SK-N-SH treated with all-trans-retinoic acid at 6 μM for 48 hours (cell line): ENCODE measurements at regions not wholly inside any gene's neighbourhood (a gene's known extent, or its start where the extent isn't known, plus 50 kb on each side); places are given as distances from the start of the nearest gene placed in this dataset.

ENCODE experiments used
- ATAC-seq: fragments of 200-7000 bp; cut with Tn5 transposase; 3 replicates; pipeline ENCODE4 v1.9.1; 2020; ENCODE audit warnings: mild to moderate bottlenecking, moderate library complexity
- ARNTL ChIP-seq: fragments of 450-650 bp; formaldehyde crosslinking; IDR thresholded peaks from 2 replicates; pipeline ENCODE4 v1.5.0; 2020; ENCODE audit warnings: low read depth, mild to moderate bottlenecking, moderate library complexity, borderline replicate concordance
- BACH2 ChIP-seq: fragments of 250-450 bp; sonication (Bioruptor Pico); IDR thresholded peaks from 2 replicates; pipeline ENCODE4 v1.9.0; 2021; ENCODE audit warnings: mild to moderate bottlenecking, borderline replicate concordance
- CSDC2 ChIP-seq: fragments of 250-450 bp; sonication (Bioruptor Pico); IDR thresholded peaks from 2 replicates; pipeline ENCODE4 v1.5.0; 2020; ENCODE audit warnings: mild to moderate bottlenecking, moderate library complexity
- CSRNP3 ChIP-seq: fragments of 250-450 bp; sonication (Bioruptor Pico); IDR thresholded peaks from 2 replicates; pipeline ENCODE4 v1.5.1; 2021; ENCODE audit warnings: mild to moderate bottlenecking, moderate library complexity
- ESRRG ChIP-seq: fragments of 250-450 bp; sonication (Bioruptor Pico); IDR thresholded peaks from 2 replicates; pipeline ENCODE4 v1.6.1; 2021; ENCODE audit warnings: mild to moderate bottlenecking
- GLIS3 ChIP-seq: fragments of 250-450 bp; sonication (Bioruptor Pico); IDR thresholded peaks from 2 replicates; pipeline ENCODE4 v1.5.0; 2020; ENCODE audit warnings: mild to moderate bottlenecking, moderate library complexity
- ISL1 ChIP-seq: fragments of 250-450 bp; sonication (Bioruptor Pico); IDR thresholded peaks from 2 replicates; pipeline ENCODE4 v2.1.2; 2022; ENCODE audit warnings: mild to moderate bottlenecking, moderate library complexity
- OSR1 ChIP-seq: fragments of 250-450 bp; sonication (Bioruptor Pico); IDR thresholded peaks from 2 replicates; pipeline ENCODE4 v1.8.0; 2022; ENCODE audit warnings: moderate library complexity, mild to moderate bottlenecking, inconsistent platforms
- PATZ1 ChIP-seq: fragments of 250-450 bp; sonication (Bioruptor Pico); IDR thresholded peaks from 2 replicates; pipeline ENCODE4 v1.8.0; 2020; ENCODE audit warnings: mild to moderate bottlenecking, moderate library complexity, borderline replicate concordance
- PPARA ChIP-seq: fragments of 250-450 bp; sonication (Bioruptor Pico); IDR thresholded peaks from 2 replicates; pipeline ENCODE4 v1.5.0; 2020; ENCODE audit warnings: mild to moderate bottlenecking, borderline replicate concordance
- RARB ChIP-seq: fragments of 250-450 bp; sonication (Bioruptor Pico); IDR thresholded peaks from 2 replicates; pipeline ENCODE4 v1.8.0; 2021; ENCODE audit warnings: mild to moderate bottlenecking, moderate library complexity
- SNAI2 ChIP-seq: fragments of 250-450 bp; sonication (Bioruptor Pico); IDR thresholded peaks from 2 replicates; pipeline ENCODE4 v1.5.0; 2020; ENCODE audit warnings: mild to moderate bottlenecking, moderate library complexity
- TCF4 ChIP-seq: fragments of 250-450 bp; sonication (Bioruptor Pico); IDR thresholded peaks from 2 replicates; pipeline ENCODE4 v1.8.0; 2021; ENCODE audit warnings: mild to moderate bottlenecking, moderate library complexity, borderline replicate concordance
- TOX ChIP-seq: fragments of 250-450 bp; sonication (Bioruptor Pico); IDR thresholded peaks from 2 replicates; pipeline ENCODE4 v1.8.0; 2021; ENCODE audit warnings: mild to moderate bottlenecking, moderate library complexity, borderline replicate concordance
- ZC3H10 ChIP-seq: fragments of 250-450 bp; sonication (Bioruptor Pico); IDR thresholded peaks from 2 replicates; pipeline ENCODE4 v1.5.1; 2021; ENCODE audit warnings: mild to moderate bottlenecking, moderate library complexity
- ZFP3 ChIP-seq: fragments of 250-450 bp; sonication (Bioruptor Pico); IDR thresholded peaks from 2 replicates; pipeline ENCODE4 v1.5.0; 2020; ENCODE audit warnings: mild to moderate bottlenecking, moderate library complexity
- ZFP30 ChIP-seq: fragments of 450-650 bp; formaldehyde crosslinking; IDR thresholded peaks from 2 replicates; pipeline ENCODE4 v1.5.0; 2022; ENCODE audit warnings: mild to moderate bottlenecking, moderate library complexity
- ZNF565 ChIP-seq: fragments of 450-650 bp; formaldehyde crosslinking; conservative IDR thresholded peaks from 2 replicates; pipeline ENCODE4 v1.5.0; 2020; ENCODE audit warnings: low read depth, mild to moderate bottlenecking, moderate library complexity
- ZNF70 ChIP-seq: fragments of 450-650 bp; formaldehyde crosslinking; IDR thresholded peaks from 2 replicates; pipeline ENCODE4 v1.5.0; 2020; ENCODE audit warnings: mild to moderate bottlenecking, moderate library complexity
- ZNF8 ChIP-seq: fragments of 450-650 bp; formaldehyde crosslinking; IDR thresholded peaks from 2 replicates; pipeline ENCODE4 v1.5.0; 2020; ENCODE audit warnings: mild to moderate bottlenecking, moderate library complexity
- TF ChIP-seq, protein P1 (sequence below): fragments of 250-450 bp; sonication (Bioruptor Pico); IDR thresholded peaks from 2 replicates; pipeline ENCODE4 v1.8.0; 2021; ENCODE audit warnings: low read depth, mild to moderate bottlenecking, moderate library complexity, borderline replicate concordance
- TF ChIP-seq, protein P2 (sequence below): fragments of 250-450 bp; sonication (Bioruptor Pico); IDR thresholded peaks from 2 replicates; pipeline ENCODE4 v1.5.0; 2020; ENCODE audit warnings: mild to moderate bottlenecking, moderate library complexity

DNA sequence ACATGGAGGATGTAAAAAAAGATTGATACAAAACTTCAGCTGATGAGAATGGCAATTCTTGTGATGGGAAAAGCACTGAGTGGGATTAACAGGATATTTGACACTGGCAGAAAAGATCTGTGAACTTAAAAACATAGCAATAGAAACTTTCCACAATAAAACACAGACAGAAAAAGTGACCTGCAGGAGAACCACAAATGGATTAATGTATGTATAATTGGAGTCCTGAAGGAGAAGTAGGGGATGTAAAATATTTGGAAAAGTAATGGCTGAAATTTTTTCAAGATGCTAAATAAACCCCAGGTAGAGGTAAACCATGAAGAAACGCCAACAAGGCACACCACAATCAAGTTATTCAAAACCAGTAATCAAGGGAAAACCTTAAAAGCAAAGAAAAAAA lies 130.8 kb upstream of the C14orf180 start:
- TF ChIP-seq TCF4 (CRISPR knock-in tag) (no peak), ZFP3 (no peak), ZFP30 (CRISPR knock-in tag) (no peak), ISL1 (CRISPR knock-in tag) (no peak), ZNF8 (no peak), RARB (CRISPR knock-in tag) (no peak), ZC3H10 (CRISPR knock-in tag) (no peak), PATZ1 (CRISPR knock-in tag) (no peak), GLIS3 (CRISPR knock-in tag) (no peak), BACH2 (CRISPR knock-in tag) (no peak), OSR1 (CRISPR knock-in tag) (no peak), ESRRG (CRISPR knock-in tag) (no peak), PPARA (CRISPR knock-in tag) (no peak), ZNF565 (CRISPR knock-in tag) (no peak), CSRNP3 (no peak), TOX (no peak)
- TF ChIP-seq, protein P1, sequence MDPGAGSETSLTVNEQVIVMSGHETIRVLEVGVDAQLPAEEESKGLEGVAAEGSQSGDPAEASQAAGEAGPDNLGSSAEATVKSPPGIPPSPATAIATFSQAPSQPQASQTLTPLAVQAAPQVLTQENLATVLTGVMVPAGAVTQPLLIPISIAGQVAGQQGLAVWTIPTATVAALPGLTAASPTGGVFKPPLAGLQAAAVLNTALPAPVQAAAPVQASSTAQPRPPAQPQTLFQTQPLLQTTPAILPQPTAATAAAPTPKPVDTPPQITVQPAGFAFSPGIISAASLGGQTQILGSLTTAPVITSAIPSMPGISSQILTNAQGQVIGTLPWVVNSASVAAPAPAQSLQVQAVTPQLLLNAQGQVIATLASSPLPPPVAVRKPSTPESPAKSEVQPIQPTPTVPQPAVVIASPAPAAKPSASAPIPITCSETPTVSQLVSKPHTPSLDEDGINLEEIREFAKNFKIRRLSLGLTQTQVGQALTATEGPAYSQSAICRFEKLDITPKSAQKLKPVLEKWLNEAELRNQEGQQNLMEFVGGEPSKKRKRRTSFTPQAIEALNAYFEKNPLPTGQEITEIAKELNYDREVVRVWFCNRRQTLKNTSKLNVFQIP (CRISPR knock-in tag), result no peak
- TF ChIP-seq, protein P2, sequence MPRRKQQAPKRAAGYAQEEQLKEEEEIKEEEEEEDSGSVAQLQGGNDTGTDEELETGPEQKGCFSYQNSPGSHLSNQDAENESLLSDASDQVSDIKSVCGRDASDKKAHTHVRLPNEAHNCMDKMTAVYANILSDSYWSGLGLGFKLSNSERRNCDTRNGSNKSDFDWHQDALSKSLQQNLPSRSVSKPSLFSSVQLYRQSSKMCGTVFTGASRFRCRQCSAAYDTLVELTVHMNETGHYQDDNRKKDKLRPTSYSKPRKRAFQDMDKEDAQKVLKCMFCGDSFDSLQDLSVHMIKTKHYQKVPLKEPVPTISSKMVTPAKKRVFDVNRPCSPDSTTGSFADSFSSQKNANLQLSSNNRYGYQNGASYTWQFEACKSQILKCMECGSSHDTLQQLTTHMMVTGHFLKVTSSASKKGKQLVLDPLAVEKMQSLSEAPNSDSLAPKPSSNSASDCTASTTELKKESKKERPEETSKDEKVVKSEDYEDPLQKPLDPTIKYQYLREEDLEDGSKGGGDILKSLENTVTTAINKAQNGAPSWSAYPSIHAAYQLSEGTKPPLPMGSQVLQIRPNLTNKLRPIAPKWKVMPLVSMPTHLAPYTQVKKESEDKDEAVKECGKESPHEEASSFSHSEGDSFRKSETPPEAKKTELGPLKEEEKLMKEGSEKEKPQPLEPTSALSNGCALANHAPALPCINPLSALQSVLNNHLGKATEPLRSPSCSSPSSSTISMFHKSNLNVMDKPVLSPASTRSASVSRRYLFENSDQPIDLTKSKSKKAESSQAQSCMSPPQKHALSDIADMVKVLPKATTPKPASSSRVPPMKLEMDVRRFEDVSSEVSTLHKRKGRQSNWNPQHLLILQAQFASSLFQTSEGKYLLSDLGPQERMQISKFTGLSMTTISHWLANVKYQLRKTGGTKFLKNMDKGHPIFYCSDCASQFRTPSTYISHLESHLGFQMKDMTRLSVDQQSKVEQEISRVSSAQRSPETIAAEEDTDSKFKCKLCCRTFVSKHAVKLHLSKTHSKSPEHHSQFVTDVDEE, result no peak
- ATAC-seq, result no peak

DNA sequence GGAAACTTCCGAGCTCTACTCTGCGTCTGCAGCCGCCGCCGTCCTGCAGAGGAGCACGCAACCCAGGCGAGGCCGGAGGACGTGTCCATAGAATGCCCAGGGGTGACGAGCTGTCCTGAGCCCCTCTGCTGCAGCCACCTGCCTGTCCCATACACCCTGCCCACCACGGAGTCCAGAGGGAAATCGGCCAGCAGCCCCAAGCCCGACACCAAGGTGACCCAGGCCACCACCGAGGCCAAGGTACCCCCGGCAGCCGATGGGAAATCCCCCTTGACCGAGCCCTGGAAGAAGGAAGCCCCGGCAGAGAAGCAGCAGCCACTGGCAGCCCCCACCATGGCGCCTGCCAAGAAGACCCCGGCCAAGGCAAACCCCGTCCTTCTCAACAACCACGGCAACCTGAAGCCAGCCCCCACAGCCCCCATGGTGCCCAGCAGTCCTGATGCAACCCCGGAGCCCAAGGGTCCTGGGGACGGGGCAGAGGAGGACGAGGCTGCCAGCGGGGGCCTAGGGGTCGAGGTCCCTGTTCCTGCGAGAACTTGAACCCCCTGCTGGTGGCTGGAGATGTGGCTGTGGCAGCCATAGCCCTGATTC lies 128.7 kb upstream of the C14orf180 start:
- no peak for TF ChIP-seq CSRNP3
- TF ChIP-seq TOX, result no peak
- TF ChIP-seq ZNF8, result no peak
- TF ChIP-seq ISL1 (CRISPR knock-in tag), result no peak
- TF ChIP-seq ZNF70 (CRISPR knock-in tag), result no peak
- no peak for TF ChIP-seq RARB (CRISPR knock-in tag)
- no peak for TF ChIP-seq SNAI2
- TF ChIP-seq ARNTL, result no peak
- TF ChIP-seq PPARA (CRISPR knock-in tag), result no peak
- TF ChIP-seq OSR1 (CRISPR knock-in tag), result no peak
- no peak for TF ChIP-seq ZFP3
- ATAC-seq, result no peak

GRCh38 chr14:104451474-104451873 lies 128.1 kb upstream of the C14orf180 start:
- ATAC-seq, result no peak
- no peak for TF ChIP-seq RARB (CRISPR knock-in tag)
- TF ChIP-seq, protein P2, result no peak
- TF ChIP-seq CSDC2 (CRISPR knock-in tag), result no peak
- TF ChIP-seq ZNF565 (CRISPR knock-in tag), result no peak
- TF ChIP-seq BACH2 (CRISPR knock-in tag), result no peak
- no peak for TF ChIP-seq ZFP3
- TF ChIP-seq ESRRG (CRISPR knock-in tag), result no peak
- TF ChIP-seq GLIS3 (CRISPR knock-in tag), result no peak
- TF ChIP-seq TCF4 (CRISPR knock-in tag), result no peak
- no peak for TF ChIP-seq ARNTL
- no peak for TF ChIP-seq OSR1 (CRISPR knock-in tag)
- no peak for TF ChIP-seq CSRNP3
